Prostate gland (tissue), 2 donors: ENCODE measurements at regions not wholly inside any gene's neighbourhood (a gene's known extent, or its start where the extent isn't known, plus 50 kb on each side); places are given as distances from the start of the nearest gene placed in this dataset.

Experiments used
- POLR2AphosphoS5 ChIP-seq: sonication (generic); formaldehyde crosslinking; IDR thresholded peaks from one replicate; pipeline ENCODE4 v1.6.1; 2017; ENCODE audit warnings: antibody characterized with exemption
- TF ChIP-seq, protein P1 (sequence below), 4 experiments: fragments of 200-600 bp in 2 of 4; fragments of 450-650 bp in 2 of 4; sonication (generic) in 2 of 4; IDR thresholded peaks; 1 replicate in 3 of 4; 2 replicates in 1 of 4; pipeline ENCODE4 v1.5.1; 2016 to 2019; ENCODE audit warnings: antibody characterized with exemption in 4 of 4, mild to moderate bottlenecking in 2 of 4, moderate library complexity in 2 of 4

DNA sequence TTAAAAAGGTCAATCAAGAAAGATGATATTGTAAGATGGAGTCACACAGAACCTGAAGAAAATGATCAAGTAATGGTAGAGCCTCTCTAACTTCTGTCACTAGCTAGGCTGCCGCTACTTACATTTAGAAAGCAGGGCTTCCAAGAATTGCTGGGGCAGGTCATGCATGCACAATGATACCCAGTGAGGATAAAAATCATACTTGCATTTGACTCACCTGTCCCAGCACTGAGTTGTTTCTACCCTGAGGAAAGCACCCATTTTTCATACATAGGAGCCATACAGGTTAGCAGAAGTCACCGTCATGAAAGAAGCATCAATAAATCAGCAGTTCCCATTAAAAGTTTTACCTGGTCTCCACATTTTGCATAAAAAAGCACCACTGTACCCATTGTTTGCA, 662.3 kb upstream of the FANCL start:
- TF ChIP-seq, protein P1, sequence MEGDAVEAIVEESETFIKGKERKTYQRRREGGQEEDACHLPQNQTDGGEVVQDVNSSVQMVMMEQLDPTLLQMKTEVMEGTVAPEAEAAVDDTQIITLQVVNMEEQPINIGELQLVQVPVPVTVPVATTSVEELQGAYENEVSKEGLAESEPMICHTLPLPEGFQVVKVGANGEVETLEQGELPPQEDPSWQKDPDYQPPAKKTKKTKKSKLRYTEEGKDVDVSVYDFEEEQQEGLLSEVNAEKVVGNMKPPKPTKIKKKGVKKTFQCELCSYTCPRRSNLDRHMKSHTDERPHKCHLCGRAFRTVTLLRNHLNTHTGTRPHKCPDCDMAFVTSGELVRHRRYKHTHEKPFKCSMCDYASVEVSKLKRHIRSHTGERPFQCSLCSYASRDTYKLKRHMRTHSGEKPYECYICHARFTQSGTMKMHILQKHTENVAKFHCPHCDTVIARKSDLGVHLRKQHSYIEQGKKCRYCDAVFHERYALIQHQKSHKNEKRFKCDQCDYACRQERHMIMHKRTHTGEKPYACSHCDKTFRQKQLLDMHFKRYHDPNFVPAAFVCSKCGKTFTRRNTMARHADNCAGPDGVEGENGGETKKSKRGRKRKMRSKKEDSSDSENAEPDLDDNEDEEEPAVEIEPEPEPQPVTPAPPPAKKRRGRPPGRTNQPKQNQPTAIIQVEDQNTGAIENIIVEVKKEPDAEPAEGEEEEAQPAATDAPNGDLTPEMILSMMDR (IDR thresholded peaks at IDR 0.05) = no peak
- no peak for TF ChIP-seq POLR2AphosphoS5
